Activated T-cell treated with anti-CD3 and anti-CD28 coated beads for 4 hours (primary cell): ENCODE measurements at regions not wholly inside any gene's neighbourhood (a gene's known extent, or its start where the extent isn't known, plus 50 kb on each side); places are given as distances from the start of the nearest gene placed in this dataset.

Source experiments
- DNase-seq: peaks from one replicate; pipeline ENCODE4 v3.0.0-alpha.2; 2020

DNA sequence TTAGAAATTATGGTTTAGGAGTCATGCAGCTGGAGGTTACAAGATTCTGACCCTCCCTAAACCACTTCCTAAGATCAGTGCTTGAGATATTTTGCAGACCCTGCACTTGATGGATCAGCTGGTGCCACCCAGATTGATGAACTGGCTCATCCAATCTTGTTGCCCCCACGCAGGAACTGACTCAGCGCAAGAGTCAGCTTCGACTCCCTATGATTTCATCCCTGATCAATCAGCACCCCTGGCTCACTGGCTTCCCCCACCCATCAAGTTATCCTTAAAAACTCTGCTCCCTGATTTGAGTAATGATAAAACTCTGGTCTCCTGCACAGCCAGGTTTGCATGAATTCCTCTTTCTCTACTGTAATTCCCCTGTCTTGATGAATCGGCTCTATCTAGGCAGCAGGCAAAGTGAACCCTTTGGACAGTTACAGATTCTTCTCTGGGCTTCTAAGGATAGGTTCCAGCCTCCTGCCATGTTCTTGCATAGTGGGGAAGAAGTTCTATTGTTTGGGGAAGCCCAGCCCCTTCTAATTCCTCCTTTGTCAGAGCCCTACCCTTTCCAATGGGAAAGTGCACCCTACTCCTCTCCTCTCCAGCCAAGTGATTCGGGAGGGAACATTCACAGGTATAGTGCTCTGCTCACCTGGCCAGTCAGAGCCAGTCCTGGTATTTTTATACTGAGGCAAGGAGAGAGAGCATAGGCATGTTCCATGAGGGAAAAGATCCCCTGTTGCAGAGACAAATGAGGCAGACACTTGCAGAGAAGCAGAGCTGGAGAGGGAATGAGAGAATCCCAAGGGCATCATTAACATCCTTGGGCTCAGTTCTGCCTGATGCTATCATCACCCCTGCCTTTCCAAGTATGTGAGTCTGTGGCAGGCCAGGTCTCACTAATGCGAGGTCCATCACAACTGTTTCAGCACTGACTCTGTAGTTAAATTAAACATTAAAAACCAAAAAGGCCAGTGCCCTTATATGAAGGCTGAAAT lies 224.4 kb upstream of the GALNT17 start:
- DNase-seq, result no peak

DNA sequence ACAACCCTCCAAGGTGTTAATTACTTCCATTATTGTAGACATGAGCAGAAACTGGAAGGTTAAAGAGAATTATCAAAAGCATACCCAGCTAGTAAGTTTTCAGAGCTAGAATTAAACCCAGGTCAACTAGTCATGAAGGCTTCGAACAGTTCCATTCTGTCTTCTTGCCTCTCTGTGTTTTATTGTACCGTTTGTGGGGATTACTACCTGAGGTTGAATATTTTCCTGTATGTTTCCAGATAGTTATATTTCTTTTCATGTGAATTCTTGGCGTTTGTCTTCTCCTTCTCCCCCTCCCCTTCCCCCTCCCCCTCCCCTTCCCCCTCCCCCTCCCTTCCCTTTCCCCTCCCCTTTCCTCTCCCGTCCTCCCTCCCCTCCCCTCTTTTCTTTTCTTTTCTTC lies 218.0 kb upstream of the GALNT17 start:
- no peak for DNase-seq

DNA sequence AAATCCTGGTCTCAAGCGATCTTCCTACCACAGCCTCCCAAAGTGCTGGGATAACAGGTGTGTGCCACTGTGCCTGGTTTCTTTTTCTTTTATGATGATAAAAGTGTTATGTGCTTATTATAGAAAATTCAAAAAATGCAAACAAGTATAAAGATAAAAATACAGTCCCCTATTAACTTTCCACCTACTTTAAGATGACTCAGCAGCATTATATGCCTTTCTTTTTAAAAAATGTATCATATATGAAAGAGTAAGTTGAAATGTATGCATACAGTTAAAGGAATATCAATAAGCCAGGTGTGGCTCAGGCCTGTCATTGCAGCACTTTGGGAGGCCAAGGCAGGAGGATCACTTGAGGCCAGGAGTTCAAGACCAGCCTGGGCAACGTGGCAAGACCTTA lies 216.9 kb upstream of the GALNT17 start:
- no peak for DNase-seq

DNA sequence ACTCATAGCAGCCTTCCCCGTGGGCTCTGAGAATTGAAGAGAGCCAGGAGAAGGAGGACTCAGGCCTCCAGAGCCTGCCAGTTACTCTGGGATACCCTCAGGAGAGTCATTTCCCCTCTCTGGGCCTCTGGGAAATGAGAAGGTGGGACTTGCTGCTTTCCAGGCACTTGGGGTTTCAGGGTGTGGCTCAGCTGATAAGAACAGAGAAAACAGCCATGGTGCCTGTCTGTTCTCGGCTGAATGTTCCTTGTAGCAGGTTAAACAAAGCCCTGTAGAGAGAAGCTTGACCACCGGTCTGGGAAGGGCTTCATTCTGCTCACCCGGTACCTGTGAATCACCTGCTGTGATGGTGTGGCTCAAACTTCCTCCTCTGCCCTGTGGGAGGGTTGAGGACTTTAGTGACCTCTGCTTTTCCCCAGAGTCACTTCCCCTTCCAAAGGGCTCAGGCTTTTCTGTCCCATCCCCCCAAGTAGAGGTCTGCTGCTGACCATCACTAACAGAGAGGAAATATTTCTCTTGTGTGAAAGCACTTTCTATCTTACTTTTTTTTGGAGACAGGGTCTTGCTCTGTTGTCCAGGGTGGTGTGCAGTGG lies 212.4 kb upstream of the GALNT17 start:
- DNase-seq, result no peak

DNA sequence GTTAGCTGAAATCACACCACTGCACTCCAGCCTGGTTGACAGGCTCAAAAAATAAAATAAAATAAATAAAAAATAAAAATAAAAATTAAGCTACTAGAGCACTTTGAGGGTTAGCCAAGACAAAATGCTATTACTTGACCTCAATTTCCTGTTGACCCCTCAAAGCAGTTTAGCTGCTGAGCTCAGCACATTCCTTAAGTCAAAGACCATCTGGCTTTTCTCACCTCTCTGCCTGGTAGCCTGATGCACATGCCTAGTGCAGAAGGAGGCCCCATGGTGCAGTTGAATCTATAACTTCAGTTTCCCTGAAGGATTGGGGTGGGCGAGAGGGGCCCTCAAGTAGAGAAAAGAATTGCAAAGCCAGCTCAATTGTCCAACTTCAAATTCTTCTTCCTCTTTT lies 211.1 kb upstream of the GALNT17 start:
- no peak for DNase-seq

DNA sequence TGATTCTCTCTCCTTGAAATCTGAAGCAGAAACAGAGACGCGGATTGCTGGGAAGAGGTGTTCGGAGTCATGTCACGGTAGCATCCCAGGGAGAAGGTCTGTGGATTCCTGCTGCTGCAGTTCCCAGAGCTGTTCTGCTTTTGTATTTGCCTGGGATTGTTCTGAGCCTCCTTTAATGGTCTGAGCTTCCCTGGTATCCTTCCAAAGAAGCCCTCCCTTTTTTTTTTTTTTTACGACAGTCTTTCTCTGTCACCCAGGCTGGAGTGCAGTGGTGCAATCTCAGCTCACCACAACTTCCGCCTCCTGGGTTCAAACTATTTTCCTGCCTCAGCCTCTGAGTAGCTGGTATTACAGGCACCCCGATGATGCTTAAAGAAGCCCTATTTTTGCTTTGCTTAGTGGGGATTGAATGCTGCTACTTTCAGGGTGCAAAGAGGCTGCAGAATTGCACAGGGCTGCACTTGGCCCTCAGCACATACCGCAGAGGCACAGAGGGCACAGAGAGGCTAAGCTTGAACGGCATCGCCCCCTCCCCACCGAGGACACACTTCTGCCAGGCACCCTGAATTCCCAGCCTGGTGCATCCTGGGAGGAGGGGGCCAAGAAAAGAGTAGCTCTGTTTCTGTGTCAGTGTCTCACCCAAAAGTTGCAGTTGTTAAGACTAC lies 208.6 kb upstream of the GALNT17 start:
- no peak for DNase-seq

DNA sequence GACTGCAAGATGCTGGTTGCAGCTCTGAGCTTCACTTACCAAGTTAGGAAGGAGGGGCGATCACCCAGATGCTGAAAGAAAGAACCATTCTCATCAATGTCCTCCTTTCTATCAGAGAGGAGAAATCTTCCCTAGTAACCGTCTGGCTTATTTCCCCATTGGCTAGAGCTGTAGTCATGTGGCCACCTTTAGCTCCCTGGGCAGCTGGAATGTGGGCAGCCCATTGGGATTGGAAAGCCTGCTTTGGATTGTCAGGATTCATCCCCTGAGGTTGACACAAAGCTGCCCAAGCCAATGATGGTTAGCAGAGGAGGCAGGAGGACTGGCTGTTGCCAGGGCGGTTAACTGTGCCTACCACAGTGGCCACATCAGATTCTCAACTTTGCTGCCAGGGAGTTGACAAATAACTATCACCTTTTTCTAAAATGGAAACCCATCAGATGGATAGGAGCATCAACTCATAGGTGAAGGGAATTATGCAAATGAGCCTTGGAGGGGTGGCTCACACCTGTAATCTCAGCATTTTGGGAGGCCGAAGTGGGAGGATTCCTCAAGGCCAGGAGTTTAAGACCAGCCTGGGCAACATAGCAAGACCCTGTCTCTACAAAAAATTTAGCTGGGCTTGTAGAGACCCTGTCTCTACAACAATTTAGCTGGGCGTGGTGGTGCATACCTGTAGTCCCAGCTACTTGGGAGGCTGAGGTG lies 206.4 kb upstream of the GALNT17 start:
- no peak for DNase-seq

DNA sequence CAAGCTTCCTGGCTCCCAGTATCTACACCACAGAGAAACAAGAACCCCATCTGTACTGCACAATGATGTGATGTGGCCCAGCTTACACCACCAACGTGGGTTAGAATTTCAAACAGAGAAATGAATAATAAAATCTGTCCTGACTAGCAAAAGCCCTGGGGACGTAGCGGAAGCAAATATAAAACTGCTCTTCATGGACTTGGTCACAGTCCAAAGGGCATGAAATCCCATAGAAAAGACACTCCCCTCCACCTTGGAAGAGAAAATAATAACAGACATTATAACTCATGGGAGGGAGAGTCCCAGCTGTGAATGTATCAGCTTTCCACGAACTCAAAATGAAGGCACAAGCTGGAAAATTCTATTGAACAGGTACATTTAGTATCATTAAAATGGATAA lies 205.3 kb upstream of the GALNT17 start:
- no peak for DNase-seq

DNA sequence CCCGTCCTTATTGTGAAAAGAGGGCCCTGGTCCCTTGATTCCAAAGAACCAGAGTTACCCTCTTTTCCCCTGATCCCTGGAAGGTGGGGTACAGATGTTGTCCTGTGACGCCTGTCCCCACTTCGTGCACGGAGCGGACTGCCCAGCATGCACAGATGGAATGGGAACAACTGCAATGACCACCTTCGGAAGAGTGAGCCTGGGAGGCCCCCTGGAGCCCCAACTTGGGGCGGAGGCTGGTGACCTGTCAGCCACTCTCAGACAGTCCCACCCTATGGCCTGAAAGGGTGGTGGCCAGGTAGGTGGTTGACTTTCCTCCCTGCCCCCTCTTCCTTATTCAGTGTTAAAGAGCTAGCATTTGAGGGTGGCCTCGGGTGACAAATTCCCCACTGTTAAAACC lies 196.6 kb upstream of the GALNT17 start:
- DNase-seq, result no peak

DNA sequence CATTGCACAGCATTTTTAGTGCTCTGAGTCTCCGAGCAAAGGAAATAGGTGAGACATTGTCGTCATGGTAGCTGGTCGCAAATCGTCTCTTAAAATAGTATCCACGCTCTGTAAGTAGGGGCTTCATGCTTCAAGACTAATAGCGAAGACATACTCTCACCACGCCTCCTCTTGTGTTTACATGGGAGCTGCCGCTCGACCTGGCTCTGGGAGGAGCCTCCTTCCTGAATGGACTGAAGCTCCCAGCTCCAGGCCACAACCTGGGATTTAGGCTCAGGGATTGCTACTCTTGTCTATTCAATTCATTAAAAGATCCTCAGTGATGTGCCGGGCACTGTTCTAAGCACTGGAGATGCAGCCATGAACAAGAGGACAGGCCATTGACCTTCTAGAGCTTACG lies 196.1 kb upstream of the GALNT17 start:
- DNase-seq, result no peak

DNA sequence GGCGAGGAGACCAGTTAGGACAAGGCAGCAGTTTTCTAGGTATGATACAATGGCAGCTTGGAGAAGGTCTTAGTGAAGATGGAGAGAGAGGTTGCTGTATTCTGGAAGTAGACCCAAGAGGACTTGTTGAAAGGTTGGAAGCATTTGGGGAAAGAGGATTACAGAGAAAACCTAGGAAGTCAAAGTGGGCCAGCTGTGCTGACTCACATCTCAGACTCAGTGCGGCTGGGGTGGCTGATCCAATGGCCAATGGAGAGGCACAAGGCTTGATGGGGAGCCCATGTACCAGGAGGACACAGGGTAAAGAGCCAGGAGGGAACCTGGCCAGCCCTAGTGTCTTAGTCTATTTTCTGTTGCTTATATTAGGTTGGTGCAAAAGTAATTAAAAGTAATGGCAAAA lies 194.5 kb upstream of the GALNT17 start:
- no peak for DNase-seq

DNA sequence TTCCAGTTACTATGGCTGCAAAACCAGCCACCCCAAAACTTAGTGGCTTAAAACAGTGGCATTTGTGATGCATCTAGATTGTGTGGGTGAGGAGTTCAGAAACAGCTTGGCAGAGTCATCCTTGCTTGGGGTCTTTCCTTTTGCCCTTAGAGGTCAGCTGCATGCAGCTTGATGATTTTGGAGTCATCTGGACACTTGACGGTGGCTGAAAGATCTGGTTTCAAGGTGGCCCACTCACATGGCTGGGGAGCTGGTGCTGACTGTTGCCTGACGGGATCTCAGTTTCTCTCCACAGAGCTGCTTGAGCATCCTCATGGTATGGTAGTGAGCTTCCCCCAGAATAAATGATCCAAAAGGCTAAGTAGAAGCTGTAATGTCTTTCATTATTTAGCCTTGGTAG lies 191.3 kb upstream of the GALNT17 start:
- DNase-seq, result no peak

DNA sequence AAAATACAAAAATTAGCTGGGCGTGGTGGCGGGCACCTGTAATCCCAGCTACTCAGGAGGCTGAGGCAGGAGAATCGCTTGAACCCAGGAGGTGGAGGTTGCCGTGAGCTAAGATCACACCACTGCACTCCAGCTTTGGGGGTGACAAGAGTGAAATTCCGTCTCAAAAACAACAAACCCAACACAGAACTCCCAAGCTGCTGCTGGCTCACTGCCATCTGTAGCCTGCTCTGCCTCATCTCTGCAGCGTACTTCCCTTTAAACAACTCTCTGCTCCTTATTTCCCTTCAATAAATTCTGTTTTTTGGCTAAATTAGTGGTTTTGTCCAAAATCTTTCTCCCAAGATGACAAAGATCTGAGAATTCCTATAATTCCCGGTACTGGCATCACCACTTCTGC lies 189.2 kb upstream of the GALNT17 start:
- DNase-seq, result no peak

DNA sequence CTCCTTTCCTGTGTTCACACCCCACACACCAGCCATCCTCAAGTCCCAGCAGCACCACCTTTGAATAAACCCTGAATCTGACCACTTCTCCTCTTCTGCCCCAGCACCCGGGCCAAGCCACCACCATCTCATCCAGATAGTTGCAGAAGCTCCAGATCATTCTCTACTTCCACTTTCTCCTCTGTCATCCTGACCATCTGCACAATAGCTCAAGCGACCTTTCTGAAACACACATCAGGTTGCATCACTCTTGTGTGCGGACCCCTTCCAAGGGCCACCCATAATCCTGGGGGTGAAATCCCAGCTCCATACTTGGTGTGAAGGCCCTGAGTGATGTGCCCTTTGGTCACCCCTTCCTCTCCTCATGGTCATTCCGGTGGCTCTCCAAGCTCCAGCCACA lies 187.4 kb upstream of the GALNT17 start:
- no peak for DNase-seq

DNA sequence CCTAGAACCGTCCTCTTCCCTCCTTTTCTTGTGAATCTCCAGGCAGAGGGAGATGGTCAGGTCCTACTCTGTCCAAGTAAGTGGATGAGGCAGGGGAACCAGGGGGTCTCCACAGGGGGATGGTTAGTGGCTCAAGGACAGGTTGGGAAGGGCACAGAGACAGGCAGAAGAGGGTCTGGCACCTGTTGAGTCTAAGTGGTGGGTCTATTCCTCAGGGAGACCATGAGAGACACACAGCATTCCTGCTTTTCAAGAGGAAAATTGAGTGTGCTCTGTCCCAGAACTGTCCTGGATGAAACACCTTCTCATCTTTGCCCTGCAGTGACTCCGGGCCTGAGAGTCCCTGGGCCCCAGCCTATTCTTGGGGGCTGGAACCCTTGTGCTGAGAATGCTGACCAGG lies 184.8 kb upstream of the GALNT17 start:
- DNase-seq, result no peak

DNA sequence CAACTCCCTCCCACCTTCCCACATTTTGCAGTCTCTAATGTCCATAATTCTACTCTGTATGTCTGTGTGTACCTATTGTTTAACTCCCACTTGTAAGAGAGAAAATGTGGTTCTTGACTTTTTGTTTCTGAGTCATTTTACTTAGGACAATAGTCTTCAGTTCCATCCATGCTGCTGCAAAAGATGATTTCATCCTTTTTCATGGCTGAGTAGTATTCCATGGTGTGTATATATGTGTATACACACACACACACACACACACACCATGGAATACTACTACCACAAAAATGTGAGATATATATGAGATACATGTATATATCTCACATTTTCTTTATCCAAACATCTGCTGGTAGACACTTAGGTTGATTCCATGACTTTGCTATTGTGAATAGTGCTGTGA lies 182.1 kb upstream of the GALNT17 start:
- DNase-seq, result no peak

DNA sequence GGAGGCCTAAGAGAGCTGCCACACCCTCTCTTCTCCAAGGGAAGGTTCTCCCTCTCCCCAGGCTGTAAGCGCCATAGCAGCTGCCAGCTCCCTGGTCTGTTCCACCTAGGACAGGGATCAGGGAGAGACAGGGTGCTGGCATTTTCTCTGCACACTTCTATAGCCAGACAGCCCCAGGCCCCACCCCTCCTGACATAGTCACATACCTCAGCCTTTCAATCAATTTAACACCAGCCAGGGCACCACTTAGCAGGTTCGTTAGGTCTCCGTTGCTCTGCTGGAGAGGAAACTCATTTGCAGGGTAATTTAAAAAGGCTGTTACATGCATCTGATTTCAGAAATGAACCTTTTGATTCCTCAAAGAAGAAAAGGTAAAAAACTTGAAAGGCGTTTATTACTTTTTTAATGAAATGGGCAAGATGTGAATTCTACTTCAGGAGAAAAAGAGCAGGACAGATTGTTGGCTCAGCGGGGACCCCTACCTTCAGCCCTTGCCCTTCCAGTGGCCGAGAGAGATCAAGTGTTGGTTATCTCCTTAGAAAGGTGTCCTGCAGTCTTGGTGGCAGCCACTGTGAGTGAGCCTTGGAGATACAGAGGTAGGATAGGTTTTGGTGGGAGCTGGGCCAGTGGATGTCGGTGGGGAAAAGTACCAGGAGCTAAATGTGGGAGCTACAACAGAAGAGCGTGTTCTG lies 180.5 kb upstream of the GALNT17 start:
- DNase-seq, result no peak

DNA sequence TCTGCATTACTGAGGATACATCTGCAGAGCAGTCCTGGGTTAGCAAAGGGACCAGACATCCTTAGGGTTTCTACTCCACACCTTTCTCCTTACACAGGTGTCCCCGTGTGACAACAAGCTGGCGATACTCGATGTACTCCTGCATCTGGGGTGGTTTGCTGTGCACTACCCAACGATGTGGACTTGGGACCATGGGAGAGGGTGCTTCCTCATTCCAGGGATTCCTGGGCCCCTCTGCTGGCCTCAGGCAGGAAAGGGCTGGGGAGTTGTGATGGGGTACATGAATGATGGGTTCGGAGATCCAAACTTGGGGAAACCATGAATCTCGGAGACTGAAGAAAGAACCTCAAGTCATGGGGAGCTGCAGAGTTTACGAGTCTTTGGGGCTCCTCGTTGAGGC lies 179.6 kb upstream of the GALNT17 start:
- DNase-seq, result no peak

DNA sequence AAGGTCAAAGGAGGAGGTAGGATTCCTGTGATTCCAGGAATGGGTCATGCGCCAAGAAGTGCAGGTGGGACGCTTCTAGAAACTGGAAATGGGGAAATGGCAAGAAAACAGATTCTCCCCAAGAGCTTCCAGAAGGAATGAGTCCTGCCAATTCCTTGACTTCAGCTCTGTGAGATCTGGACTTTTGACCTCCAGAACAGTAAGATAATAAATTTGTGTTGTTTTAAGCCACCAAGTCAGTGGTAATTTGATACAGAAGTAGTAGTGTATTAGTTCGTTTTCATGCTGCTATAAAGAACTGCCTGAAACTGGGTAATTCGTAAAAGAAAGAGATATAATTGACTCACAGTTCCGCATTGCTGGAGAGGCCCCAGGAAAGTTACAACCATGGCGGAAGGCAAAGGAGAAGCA lies 178.6 kb upstream of the GALNT17 start:
- DNase-seq, result no peak

DNA sequence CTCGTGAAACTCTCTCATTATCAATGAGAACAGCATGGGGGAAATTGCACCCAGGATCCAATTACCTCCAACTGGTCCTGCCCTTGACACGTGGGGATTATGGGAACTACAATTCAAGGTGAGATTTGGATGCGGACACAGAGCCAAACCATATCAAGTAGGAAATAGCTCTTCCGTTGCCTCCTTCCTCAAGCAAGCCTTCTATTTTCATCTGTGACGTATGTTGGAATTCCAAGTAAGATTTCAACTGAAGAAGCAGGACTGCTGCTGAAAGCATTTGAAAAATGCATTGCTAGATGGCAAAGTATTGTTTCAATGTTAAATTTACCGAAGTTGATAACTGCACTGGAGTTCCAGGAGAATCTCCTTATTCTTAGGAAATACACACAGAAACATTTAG lies 178.1 kb upstream of the GALNT17 start:
- DNase-seq, result no peak

DNA sequence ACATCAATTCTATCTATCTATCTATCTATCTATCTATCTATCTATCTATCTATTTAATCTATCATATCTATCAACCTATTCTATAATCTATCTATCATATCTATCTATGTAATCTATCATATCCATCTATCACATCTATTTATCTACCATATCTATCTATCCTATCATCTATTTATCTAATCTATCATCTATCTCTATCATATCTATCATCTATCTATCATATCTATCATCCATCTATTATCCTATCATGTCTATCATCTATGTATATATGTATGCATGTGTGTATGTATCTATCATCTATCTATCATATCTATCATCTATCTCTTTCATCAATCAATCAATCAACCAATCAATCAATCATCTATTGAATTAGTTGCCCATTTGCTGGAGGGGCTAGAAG lies 159.3 kb upstream of the GALNT17 start:
- DNase-seq, result no peak

DNA sequence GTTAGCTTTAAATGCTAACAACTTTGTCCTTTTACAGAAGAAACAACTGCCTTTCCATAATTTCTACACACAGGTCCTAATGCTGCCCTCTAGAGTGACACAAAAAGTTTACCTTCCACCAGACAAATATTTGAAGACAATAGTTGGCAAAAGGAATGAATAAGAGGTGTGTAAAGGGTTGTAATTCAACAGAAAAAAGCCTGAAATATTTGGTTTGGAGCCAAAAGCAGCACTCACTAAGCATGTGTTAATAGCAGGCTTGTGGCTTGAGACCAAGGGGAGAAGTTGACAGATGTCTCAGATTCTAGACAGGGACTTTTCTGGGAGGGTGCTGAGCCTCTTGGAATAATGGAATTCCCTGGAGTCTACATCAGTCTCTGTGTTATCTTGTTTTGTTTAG lies 156.2 kb upstream of the GALNT17 start:
- no peak for DNase-seq

DNA sequence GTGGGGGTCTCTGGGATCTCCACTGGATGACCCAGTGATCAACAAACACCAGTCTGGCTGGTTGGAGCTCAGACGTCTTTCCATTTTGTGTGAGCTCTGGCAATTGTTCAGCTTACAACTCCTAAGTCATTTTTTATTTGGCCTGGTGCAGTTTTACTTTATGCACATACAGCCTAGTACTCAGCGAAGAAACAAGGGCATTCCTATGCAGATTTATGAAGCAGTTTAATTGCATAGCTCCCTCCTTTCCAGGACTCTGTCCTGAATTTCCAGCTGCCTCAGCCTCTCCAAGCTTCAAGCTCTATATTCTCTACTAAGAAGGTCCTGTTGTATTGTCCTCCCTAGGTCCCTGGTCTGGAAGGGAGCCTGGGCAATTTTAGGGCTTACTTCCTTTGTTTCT lies 145.6 kb upstream of the GALNT17 start:
- no peak for DNase-seq
